ENCODE measurements at regions not wholly inside any gene's neighbourhood (a gene's known extent, or its start where the extent isn't known, plus 50 kb on each side); places are given as distances from the start of the nearest gene placed in this dataset.
"Not testable (repeated sequence)": the region's sequence is repeated elsewhere in the genome, so short reads cannot be mapped to it uniquely, and the experiment has no call there.

DNA sequence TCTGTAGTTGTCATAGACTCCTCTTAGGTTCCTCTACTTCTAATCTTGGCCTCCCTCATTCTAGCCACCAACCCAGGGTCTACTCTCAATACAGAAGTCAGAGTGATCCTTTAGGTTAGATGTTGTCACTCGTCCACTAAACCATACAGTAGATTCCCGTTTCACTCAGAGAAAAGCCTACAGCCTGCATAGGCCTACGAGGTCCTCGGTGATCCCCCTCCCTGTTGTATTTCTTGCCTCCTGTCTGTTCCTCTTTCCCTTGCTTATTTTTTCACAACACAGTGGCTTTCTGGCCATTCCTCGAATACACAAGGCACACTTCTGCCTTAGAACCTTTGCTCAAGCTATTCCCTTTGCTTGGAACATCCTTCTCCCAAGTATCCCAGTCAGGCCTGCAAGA is 183.0 kb upstream of the PRSS1 start:
- DNase-seq: no peak

GRCh38 chr7:142564125-142564524 is 185.1 kb upstream of the PRSS1 start:
- DNase-seq: not testable (repeated sequence)

GRCh38 chr7:142563470-142563869 is 185.8 kb upstream of the PRSS1 start:
- DNase-seq: no peak

GRCh38 chr7:142562688-142563087 is 186.6 kb upstream of the PRSS1 start:
- DNase-seq: no peak

- not testable (repeated sequence) for DNase-seq
Observed at GRCh38 chr7:142561396-142561795, 187.9 kb upstream of the PRSS1 start.

GRCh38 chr7:142560770-142561169 is 188.5 kb upstream of the PRSS1 start:
- DNase-seq: not testable (repeated sequence)

- no peak for DNase-seq
Observed at GRCh38 chr7:142560166-142560565, 189.1 kb upstream of the PRSS1 start.

DNA sequence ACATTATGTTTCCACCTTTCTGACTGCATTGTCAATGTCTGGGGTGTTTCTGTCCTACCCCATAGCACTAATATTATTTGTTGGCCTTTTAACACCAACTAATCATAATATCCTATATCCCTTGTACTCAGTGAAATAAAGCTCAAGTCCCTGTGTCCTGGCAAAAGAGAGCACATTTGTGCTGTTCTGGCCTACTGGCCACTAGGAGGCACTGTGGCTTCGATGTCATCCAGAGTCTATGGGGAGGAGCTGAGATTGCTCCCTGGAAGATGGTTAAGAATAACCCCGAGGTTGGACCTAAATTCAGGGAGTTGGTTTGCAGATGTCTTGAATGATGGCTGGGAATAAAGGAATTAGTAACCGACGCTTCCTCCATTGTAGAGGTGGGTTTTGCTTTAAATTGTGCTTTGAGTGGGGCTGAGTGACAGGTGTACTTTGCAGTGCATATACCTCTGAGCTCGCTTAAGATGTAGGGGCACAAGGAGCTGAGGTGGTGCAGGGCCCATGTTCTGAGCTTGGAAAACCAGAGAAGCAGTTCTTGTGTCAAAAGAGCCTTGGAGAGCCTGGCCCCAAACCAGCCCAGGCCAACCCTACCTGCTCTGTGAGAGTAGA is 191.2 kb upstream of the PRSS1 start:
- DNase-seq: peak; percentile 38 to 50

- peak; percentile 5 to 8 for DNase-seq
Observed at GRCh38 chr7:142556740-142557139, 192.5 kb upstream of the PRSS1 start.

DNA sequence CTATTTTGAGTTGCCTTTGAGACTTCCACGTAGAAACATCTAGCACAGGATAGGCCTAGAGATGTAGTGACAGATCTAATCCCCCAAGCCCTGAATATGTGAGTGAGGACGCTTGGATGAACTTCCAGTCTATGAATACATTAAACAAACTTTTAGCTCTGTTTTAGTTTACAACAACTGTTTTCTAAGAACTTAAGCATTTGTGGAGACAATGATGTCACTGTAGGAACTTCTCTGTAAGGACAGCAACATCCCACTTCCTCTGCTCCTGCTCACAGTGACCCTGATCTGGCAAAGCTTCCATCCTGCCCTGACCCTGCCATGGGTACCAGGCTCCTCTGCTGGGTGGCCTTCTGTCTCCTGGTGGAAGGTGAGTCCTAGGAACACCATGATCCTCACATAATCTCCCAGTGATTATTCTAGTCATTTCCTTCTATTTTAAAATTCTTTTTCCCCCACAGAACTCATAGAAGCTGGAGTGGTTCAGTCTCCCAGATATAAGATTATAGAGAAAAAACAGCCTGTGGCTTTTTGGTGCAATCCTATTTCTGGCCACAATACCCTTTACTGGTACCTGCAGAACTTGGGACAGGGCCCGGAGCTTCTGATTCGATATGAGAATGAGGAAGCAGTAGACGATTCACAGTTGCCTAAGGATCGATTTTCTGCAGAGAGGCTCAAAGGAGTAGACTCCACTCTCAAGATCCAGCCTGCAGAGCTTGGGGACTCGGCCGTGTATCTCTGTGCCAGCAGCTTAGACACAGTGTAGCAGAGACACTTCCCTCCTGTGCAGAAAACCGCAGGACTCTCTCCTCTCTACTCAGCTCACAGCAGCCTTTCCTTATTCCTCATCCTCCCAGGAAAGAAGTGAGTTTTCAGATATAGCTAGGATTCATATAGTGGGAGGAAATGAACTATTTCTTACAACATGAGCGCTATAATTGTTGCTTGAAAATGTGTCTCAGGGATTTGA is 194.4 kb upstream of the PRSS1 start:
- no peak for DNase-seq

DNA sequence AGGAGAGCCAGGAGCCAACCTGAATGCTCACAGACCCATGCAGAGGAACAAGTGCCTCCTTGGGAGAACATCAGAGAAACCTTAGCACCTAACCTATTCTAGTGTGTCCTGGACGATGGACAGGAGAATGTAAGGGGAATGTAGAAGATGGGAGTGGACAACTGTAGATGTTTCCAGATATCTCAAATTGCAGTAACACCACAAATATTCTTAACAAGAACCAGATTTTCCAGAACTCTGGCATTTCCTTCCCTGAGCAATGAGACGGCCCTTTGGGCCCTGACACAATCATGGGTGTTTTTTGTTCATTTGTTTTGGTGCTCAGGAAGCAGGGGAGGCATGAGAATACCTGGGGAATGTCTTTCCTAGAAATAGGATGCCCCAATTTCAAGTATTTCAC is 196.1 kb upstream of the PRSS1 start:
- DNase-seq: no peak

- no peak for DNase-seq
Observed at GRCh38 chr7:142548978-142549377, 200.3 kb upstream of the PRSS1 start.

GRCh38 chr7:142546452-142546851 is 202.8 kb upstream of the PRSS1 start:
- no peak for DNase-seq

DNA sequence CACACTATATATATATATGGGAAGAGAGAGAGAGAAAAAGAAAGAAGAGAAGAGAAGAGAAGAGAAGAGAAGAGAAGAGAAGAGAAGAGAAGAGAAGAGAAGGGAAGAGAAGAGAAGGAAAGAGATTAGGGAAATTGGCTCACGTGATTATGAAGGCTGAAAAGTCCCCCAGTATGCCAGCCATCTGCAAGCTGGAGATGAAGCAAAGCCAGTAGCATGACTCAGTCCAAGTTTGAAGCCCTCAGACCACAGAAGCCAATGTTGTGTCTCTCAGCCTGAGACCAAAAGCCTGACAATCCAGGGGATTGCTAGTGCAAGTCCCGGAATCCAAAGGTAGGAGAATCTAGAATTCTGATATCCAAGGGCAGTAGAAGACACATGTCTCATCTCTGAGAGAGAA is 206.3 kb upstream of the PRSS1 start:
- DNase-seq: no peak

DNA sequence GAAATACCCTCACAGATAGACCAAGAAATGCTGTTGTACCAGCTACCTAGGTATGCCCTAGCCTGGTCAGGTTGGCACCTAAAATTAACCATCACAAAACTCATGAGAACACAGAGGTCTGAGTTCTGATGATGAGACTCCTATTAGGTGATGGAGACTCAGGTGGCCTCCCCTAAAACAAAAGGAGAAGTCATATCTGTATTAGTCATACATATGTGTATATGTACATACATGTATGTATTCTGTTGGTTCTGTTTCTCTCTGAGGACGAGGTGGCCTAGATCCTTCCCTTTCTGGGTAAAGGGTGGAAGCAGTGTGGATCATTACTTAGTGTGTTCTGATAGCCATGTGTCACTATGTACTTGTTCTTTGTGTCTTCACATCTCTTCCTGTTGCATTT is 207.2 kb upstream of the PRSS1 start:
- no peak for DNase-seq

- DNase-seq: no peak
Observed at GRCh38 chr7:142540371-142540770, 208.9 kb upstream of the PRSS1 start.

- DNase-seq: no peak
Observed at GRCh38 chr7:142539901-142540300, 209.4 kb upstream of the PRSS1 start.

DNA sequence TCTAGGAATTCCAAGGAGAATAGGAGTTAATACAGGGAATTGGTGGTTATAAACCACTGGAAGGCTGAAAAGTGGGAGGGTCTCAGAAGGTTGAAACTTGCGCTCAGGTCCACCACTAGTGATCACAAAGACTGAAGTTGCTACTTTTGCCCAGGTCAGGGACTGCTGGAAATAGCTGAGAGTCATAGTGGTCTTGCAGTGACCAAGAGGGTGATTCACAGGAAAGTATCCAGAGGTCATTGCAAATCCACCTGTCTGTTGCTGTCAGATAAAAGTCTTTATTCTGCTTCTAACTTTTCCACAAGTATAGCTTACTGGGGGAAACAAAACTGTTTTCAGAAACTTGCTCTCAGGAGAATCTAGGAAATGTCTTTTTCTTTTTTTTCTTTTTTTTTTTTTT is 211.5 kb upstream of the PRSS1 start:
- DNase-seq: no peak

DNA sequence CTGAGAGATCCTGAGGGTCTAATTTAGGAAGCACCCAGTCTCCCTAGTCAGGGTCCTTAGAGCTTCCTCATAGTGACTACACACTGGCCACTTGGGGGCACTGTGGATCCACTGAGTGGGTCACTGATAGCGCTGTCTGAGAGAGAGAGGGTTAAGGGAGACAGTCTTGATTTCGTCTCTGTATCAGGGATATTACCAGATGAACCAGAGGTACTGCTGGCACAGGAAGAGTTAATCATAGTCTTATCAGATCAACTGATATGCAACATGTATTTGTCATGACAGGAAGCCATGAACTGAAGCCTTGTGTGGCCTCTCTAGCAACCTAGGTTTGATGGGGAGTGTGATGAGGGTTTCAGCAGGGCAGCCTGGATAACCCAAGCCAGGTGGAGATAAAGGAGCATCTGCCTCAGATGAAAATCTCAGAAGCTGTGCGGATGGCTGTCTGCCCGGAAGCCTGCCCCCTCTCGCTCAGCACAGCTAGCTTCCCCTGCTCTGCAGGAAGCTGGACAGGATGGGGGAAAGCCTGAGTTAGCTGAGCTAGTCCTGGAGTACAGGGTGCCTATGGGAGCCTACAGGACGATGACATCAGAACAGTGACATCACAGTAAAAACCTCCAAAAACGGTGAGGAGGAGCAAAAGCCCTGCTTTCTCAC is 214.0 kb upstream of the PRSS1 start:
- peak; percentile 60 to 65 for DNase-seq

- no peak for DNase-seq
Observed at GRCh38 chr7:142534726-142535122, 214.5 kb upstream of the PRSS1 start.

DNA sequence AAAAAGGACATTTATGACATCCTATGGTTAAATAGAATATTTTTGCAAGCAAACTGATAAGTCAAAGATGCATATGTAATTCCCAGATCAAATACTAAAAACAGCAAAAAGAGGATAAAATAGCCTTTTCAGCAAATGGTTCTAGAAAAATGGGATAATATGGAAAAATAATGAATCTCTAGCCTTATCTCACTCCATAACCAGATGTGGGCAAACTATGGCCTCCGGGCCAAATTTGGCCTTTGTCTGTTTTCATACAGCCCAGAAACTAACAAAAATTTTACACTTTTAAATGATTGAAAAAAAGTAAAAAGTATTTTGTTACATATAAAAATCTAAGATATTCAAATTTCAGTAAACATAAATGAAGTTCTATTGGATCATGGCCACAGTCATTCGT is 215.4 kb upstream of the PRSS1 start:
- DNase-seq: no peak

DNA sequence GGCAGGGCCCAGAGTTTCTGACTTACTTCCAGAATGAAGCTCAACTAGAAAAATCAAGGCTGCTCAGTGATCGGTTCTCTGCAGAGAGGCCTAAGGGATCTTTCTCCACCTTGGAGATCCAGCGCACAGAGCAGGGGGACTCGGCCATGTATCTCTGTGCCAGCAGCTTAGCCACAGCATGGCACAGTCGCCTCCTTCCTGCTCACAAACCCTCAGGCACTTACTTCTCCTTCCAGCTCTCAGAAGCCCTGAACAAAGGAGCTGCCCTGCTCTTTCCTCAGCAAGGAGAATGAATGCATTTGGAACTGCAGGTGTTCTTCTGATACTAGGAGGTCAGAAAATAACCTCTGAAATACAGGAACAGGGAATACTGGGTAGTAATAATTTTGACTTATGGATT is 219.7 kb upstream of the PRSS1 start:
- no peak for DNase-seq

- DNase-seq: no peak
Observed at GRCh38 chr7:142528608-142529408, 220.5 kb upstream of the PRSS1 start.
